Mucosa of rectum (tissue), 2 donors: ENCODE measurements at regions not wholly inside any gene's neighbourhood (a gene's known extent, or its start where the extent isn't known, plus 50 kb on each side); places are given as distances from the start of the nearest gene placed in this dataset.

Experiments
- H3K27ac ChIP-seq, 2 donors: one replicate each; pipeline ENCODE4 v1.7.0; 2013; ENCODE audit warnings: inconsistent platforms in 2 of 2, low read depth in 2 of 2, low read length in 2 of 2
- H3K27me3 ChIP-seq, 2 donors: one replicate each; pipeline ENCODE4 v1.7.0; 2013; ENCODE audit warnings: low read length in 2 of 2; ENCODE audit not compliant: control insufficient read depth in 2 of 2, insufficient read depth in 2 of 2
- H3K36me3 ChIP-seq, 2 donors: one replicate each; pipeline ENCODE4 v1.7.0; 2013; ENCODE audit warnings: low read length in 2 of 2; ENCODE audit not compliant: control insufficient read depth in 2 of 2, insufficient read depth in 2 of 2
- H3K4me1 ChIP-seq, 2 donors: one replicate each; pipeline ENCODE4 v1.7.0; 2013; ENCODE audit warnings: low read length in 2 of 2, mild to moderate bottlenecking in 1 of 2; ENCODE audit not compliant: control insufficient read depth in 2 of 2, insufficient read depth in 2 of 2
- H3K4me3 ChIP-seq, 2 donors: one replicate each; pipeline ENCODE4 v1.7.0; 2013; ENCODE audit warnings: low read length in 2 of 2
- H3K9ac ChIP-seq, 2 donors: one replicate each; pipeline ENCODE4 v1.7.0; 2013; ENCODE audit warnings: low read length in 2 of 2, low read depth in 1 of 2, mild to moderate bottlenecking in 1 of 2
- H3K9me3 ChIP-seq, 2 donors: one replicate each; pipeline ENCODE4 v1.7.0; 2013; ENCODE audit warnings: low read length in 2 of 2; ENCODE audit not compliant: control insufficient read depth in 2 of 2
- donor health status: healthy.
- donor health status: Normal muscosa, but diverticular disease.

- H3K27ac ChIP-seq = no peak overlapping the region
- no peaks in the 10 kb centered on the region for H3K27me3 ChIP-seq
- no peaks in the 10 kb centered on the region for H3K4me1 ChIP-seq
- no peaks in the 10 kb centered on the region for H3K9me3 ChIP-seq
- H3K36me3 ChIP-seq = no peaks in the 10 kb centered on the region
- H3K9ac ChIP-seq = no peak overlapping the region
- no peak overlapping the region for H3K4me3 ChIP-seq
These were observed 328.9 kb upstream of the SLC10A2 start for GRCh38 chr13:103395139-103395538.

DNA sequence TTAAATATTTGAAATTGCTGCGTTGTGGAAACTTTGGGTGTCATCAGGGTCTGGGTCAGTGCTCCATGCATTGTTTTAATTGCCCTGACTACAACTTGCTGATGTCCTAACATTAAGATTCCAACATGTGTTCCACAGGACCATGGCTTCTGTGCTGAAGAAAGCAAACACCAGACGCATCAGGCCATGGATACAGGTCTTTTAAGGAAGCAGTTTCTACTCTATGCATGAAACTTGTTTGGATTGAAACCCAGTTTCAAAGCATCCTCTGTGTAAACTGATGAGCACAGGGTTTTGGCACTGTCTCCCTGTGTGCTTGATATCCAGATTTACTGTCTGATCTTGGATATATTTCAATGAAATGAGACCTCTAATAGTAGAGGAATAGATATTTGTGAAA is 328.4 kb upstream of the SLC10A2 start:
- Histone ChIP-seq H3K27ac (no peak overlapping the region), H3K9ac (no peak overlapping the region), H3K4me3 (no peak overlapping the region), H3K9me3 (no peaks in the 10 kb centered on the region), H3K27me3 (no peaks in the 10 kb centered on the region), H3K4me1 (no peaks in the 10 kb centered on the region), H3K36me3 (no peaks in the 10 kb centered on the region)

- Histone ChIP-seq H3K9ac (no peak overlapping the region), H3K27ac (no peak overlapping the region), H3K4me3 (no peak overlapping the region), H3K4me1 (no peaks in the 10 kb centered on the region), H3K9me3 (peaks cover 0 to 2% of the 10 kb centered on the region in 2 donors), H3K27me3 (no peaks in the 10 kb centered on the region), H3K36me3 (no peaks in the 10 kb centered on the region)
These were observed 325.7 kb upstream of the SLC10A2 start for GRCh38 chr13:103391936-103392335.

- Histone ChIP-seq H3K9me3 (peaks cover 0 to 2% of the 10 kb centered on the region in 2 donors), H3K36me3 (no peaks in the 10 kb centered on the region), H3K4me3 (no peak overlapping the region), H3K27me3 (no peaks in the 10 kb centered on the region), H3K27ac (no peak overlapping the region), H3K9ac (no peak overlapping the region), H3K4me1 (no peaks in the 10 kb centered on the region)
These were observed 322.6 kb upstream of the SLC10A2 start for GRCh38 chr13:103388839-103389238.

- H3K9me3 ChIP-seq = peaks cover 0 to 2% of the 10 kb centered on the region in 2 donors
- no peaks in the 10 kb centered on the region for H3K36me3 ChIP-seq
- H3K27ac ChIP-seq = no peak overlapping the region
- no peak overlapping the region for H3K9ac ChIP-seq
- H3K27me3 ChIP-seq = no peaks in the 10 kb centered on the region
- no peak overlapping the region for H3K4me3 ChIP-seq
- H3K4me1 ChIP-seq = no peaks in the 10 kb centered on the region
These were observed 320.1 kb upstream of the SLC10A2 start for GRCh38 chr13:103386341-103386740.

DNA sequence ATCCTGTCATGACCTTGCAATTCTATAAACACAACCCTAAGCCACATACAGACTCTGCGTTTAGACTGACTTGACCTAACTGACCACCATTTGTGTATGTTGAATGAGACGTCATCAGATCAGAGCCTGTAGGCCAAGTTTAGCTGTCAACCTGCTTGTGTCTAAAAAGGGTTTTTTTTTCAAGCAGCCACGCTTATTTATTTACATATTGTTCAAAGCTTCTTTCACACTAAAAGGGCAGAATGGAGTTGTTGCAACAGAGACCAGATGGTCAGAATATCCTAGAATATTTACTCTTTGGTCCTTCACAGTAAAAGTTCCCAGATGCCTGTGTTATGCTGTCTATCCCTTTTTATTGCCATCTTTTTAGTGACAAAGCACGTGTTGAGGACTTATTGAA is 307.7 kb upstream of the SLC10A2 start:
- Histone ChIP-seq H3K36me3 (no peaks in the 10 kb centered on the region), H3K27me3 (no peaks in the 10 kb centered on the region), H3K4me3 (no peak overlapping the region), H3K27ac (no peak overlapping the region), H3K9me3 (no peaks in the 10 kb centered on the region), H3K4me1 (no peaks in the 10 kb centered on the region), H3K9ac (no peak overlapping the region)

DNA sequence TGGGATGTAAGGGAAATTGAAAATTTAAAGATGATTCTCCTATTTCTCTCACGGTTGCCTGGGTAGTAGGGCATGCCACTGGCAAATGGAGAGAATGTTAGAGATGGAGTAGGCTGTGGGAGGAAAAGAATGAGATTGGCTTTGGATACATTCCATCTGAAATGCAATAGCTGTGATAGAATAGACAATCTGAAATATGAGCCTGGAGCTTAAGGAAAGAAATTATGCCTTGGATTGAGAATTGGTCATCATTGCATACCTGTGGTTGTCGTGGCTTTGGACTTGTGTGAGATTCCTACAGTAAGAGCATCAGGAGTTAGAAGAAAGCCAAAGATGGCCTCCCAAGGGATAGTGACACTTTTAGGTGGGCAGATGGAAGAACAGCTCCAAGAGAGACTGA is 305.1 kb upstream of the SLC10A2 start:
- Histone ChIP-seq H3K27ac (no peak overlapping the region), H3K9me3 (no peaks in the 10 kb centered on the region), H3K36me3 (no peaks in the 10 kb centered on the region), H3K4me3 (no peak overlapping the region), H3K27me3 (no peaks in the 10 kb centered on the region), H3K4me1 (no peaks in the 10 kb centered on the region), H3K9ac (no peak overlapping the region)

GRCh38 chr13:103370790-103371189 is 304.6 kb upstream of the SLC10A2 start:
- H3K9me3 ChIP-seq = no peaks in the 10 kb centered on the region
- H3K36me3 ChIP-seq = no peaks in the 10 kb centered on the region
- no peak overlapping the region for H3K9ac ChIP-seq
- no peak overlapping the region for H3K27ac ChIP-seq
- no peaks in the 10 kb centered on the region for H3K27me3 ChIP-seq
- H3K4me3 ChIP-seq = no peak overlapping the region
- H3K4me1 ChIP-seq = no peaks in the 10 kb centered on the region

GRCh38 chr13:103358255-103358932 is 292.2 kb upstream of the SLC10A2 start:
- H3K36me3 ChIP-seq = no peaks in the 10 kb centered on the region
- no peak overlapping the region for H3K4me3 ChIP-seq
- H3K27me3 ChIP-seq = no peaks in the 10 kb centered on the region
- H3K9ac ChIP-seq = no peak overlapping the region
- H3K4me1 ChIP-seq = peaks cover 0 to 2% of the 10 kb centered on the region in 2 donors
- H3K9me3 ChIP-seq = no peaks in the 10 kb centered on the region
- no peak overlapping the region for H3K27ac ChIP-seq

DNA sequence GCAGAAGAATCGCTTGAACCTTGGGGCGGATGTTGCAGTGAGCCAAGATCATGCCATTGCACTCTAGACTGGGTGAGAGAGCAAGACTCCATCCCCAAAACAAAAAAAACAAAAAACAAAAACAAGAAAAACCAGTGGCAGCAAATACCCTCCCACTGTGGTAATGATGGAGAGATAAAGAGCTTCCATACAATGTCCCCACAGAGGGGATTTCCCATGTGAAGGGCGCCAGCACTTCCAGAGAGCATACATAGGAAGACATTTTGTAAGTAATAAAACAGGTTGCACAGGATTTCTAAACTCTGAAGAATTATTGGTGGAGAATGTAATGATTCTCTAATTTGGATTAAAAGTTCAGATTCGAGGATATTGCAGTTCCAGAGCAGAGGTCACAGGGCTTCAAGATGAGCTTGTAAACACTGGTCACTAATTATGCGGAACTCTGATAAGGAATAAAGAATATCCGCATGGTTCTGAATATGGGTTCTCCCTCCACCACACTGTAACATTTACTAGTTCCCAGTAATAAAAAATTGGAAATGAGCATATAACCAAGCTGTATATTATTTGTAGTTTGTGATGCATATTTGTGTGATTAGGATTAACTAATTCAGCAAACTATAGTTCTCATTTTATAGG is 290.1 kb upstream of the SLC10A2 start:
- H3K4me1 ChIP-seq = peaks cover 0 to 2% of the 10 kb centered on the region in 2 donors
- H3K4me3 ChIP-seq = no peak overlapping the region

More for the DNA sequence above, 290.1 kb upstream of the SLC10A2 start:
- Histone ChIP-seq H3K9me3 (no peaks in the 10 kb centered on the region), H3K9ac (no peak overlapping the region), H3K27ac (no peak overlapping the region), H3K36me3 (no peaks in the 10 kb centered on the region), H3K27me3 (no peaks in the 10 kb centered on the region)
